ENCODE measurements at regions not wholly inside any gene's neighbourhood (a gene's known extent, or its start where the extent isn't known, plus 50 kb on each side); places are given as distances from the start of the nearest gene placed in this dataset.
"Not testable (repeated sequence)": the region's sequence is repeated elsewhere in the genome, so short reads cannot be mapped to it uniquely, and the experiment has no call there.

GRCh38 chr4:65265526-65265925 lies 404.8 kb downstream of the EPHA5 start:
- no peak for DNase-seq

GRCh38 chr4:65259296-65259695 lies 411.0 kb downstream of the EPHA5 start:
- no peak for DNase-seq

- no peak for DNase-seq
These were observed 419.4 kb downstream of the EPHA5 start for GRCh38 chr4:65250916-65251315.

- DNase-seq: no peak
These were observed 421.2 kb downstream of the EPHA5 start for GRCh38 chr4:65249111-65249510.

DNA sequence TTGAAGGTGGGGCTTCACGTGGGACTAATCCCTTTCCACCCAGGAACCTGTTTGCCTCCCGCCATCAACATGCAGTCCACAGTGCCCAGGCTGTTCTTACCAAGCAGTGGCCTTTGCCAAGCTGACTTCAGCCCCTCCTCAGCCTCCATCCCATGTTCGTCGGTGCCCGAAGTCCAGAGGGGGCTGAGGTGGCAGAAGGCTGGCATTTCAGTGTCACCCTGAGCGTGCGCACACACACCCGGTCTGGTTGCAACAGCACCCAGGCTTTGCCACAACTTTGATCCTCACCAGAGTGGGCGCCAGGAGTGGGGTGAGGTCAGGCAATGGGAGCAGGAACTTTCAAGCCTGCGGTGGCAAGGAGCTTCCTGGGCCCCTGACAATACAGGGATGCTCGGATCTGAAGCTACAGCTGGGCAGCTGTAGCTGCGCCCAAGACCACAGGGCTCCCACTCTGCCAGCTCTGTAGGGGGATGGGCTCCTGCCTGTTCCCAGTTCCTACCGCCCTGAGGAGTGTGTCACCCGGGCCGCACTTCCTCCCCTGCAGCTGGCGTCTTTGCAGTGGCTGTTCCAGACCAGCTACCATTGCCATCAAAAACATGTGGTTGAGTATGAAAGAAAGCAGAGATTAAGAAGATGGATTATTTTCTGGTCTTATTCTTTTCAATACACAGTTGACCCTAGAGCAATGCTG lies 428.0 kb downstream of the EPHA5 start:
- no peak for DNase-seq

DNA sequence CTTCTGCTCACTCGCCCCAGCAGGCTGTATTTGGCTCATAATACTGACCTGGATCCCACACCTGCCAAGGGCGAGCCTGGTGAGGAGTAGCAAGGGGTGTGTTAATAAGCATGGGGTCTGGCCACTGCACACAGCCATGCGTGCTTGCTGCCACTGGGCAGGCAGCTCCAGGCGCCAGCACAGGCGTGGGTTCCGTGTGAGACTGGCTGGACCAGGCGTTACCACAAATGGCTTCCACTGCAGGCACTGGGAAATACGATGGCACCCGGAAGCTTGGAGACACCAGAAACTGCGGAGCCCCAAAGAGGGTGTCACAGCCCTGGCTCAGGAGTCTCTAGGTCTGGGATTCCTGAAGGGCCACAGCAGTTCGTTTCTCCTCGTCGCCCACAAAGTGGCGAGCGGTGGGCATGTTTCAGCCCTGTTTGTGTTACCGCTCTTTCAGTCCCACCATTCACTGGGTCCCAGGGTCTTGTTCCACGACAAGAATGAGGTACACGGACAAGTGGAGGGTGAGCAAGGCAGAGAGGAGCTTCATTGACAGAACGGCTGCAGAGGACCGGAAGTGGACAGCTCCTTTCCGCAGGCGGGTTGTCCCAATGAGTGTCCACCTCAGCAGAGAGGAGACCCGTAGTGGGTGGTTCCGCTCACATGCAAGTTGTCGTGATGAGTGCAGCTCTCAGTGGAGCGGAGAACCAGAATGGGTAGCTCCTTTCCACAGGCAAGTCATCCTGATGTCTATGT lies 428.9 kb downstream of the EPHA5 start:
- DNase-seq: no peak

- DNase-seq: no peak
These were observed 436.2 kb downstream of the EPHA5 start for GRCh38 chr4:65234061-65234460.

DNA sequence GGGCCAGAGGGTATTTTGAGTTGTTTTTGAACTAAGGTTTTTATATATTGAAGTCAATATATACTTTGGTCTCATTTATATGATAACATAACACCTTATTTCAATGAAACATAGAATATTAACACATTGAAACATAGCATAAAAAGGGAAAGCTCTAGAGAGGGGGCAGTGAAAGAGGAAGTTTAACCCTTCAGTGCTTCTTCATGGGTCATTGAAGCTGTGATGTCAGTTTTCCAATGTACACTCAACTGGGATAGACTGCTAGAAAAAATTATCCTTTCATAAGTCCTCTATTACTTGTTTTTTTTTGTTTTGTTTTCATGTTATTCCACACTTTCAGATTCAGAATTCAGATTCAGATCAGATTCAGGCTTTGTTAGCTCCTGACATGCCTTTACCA lies 442.7 kb downstream of the EPHA5 start:
- no peak for DNase-seq

DNA sequence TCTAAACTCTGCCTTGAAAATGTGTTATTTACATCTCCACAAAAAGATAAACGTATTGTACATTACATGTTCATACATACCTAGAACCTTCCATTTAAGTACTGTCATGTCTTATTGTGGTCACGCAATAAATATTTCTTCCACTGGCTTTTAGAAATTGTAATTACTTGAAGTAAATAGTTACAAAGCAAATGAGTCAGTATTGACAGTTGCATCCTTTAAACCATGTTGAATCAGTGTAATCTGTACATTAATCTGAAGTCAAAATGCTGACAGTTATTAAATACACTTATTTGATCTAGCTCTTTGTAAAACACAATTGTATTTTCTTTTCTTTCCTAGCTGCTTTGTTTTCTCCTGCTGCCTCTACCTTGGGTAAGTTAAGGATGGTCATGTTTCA lies 446.7 kb downstream of the EPHA5 start:
- no peak for DNase-seq

GRCh38 chr4:65223074-65223473 lies 447.2 kb downstream of the EPHA5 start:
- not testable (repeated sequence) for DNase-seq

- no peak for DNase-seq
These were observed 453.1 kb downstream of the EPHA5 start for GRCh38 chr4:65217179-65217578.

DNA sequence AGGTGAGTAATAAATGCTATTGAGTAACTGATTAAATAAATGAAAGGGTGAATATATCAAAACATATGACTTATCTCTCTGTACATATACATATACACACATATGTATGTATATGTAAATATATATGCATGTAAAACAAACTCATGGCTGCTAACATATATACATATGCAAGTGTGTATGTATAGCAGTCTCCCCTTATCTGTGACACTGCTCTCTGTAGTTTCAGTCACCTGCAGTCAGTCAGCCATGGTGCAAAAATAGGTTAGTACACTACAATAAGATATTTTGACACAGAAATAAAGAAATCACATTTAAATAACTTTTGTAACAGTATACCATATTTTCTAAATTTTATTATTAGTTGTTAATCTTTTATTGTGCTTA lies 467.4 kb downstream of the EPHA5 start:
- no peak for DNase-seq

DNA sequence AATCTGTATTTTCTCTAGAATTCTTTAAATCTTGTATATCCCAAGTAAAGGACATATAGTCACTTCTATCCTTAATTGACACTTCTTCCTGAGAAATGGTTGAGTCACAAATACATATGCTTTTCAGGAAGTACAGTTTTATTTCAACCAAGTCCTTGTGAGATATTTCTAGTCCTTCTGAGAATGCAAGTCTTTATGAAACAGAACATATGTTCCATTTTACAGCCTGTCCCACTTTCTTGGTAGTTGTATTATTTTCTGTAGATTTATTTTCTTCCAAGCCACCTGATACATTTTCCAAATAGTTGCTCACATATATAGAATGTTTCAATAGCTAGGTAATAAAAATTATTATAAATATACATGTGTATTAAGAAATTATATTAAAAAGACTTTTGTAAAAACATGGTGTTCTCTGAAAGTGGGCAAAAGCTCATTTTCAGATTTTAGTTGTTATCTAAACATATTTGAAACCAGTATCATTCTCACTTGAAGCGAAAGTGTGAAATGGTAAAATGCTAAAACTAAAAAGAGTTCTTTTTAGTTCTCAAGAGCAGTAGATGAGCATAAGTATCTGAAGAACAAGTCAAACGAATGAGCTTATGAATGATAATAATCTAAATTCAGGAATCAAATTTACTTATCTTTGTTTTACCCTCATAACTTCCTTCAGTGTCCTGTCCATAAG lies 468.0 kb downstream of the EPHA5 start:
- peak in 1 of 2 donors; percentile 1 for DNase-seq

- DNase-seq: no peak
These were observed 474.6 kb downstream of the EPHA5 start for GRCh38 chr4:65195666-65196065.

- no peak for DNase-seq
These were observed 475.3 kb downstream of the EPHA5 start for GRCh38 chr4:65195002-65195401.

GRCh38 chr4:65193985-65194384 lies 476.3 kb downstream of the EPHA5 start:
- DNase-seq: no peak

DNA sequence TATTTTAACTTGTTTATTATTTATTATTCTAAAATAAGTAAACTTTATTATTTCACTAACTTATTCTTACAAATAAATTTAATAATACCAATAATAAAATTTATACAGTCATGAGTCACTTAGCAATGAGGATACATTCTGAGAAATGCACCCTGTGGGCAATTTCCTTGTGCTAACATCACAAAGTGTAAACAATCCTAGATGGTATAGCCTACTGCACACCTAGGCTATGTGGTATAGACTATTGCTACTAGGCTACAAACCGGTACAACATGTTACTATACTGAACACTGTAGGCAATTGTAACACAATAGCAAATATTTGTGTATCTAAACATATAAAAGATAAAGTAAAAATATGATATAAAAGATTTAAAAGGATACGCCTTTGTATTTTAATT lies 479.5 kb downstream of the EPHA5 start:
- DNase-seq: no peak

DNA sequence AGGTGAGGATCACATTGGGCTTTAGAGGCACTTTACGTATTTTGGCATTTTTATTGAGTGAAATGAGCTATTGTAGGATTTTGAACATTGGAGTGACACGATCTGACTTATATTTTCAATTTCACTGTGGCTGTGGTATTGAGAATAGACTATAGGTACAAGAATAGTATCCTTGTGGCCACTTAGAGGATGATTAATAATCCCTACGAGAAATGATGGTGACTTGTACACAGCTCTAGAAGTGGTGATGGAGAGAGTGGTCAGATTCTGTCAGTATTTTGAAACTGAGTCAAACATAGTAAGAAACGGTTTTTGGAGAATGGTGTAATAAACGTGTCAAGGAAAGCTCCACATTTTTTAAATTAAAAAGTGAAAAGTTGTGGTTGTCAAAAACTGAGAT lies 494.7 kb downstream of the EPHA5 start:
- DNase-seq: no peak

GRCh38 chr4:65170768-65171514 lies 499.3 kb downstream of the EPHA5 start:
- no peak for DNase-seq

- no peak for DNase-seq
These were observed 502.6 kb downstream of the EPHA5 start for GRCh38 chr4:65167719-65168118.

DNA sequence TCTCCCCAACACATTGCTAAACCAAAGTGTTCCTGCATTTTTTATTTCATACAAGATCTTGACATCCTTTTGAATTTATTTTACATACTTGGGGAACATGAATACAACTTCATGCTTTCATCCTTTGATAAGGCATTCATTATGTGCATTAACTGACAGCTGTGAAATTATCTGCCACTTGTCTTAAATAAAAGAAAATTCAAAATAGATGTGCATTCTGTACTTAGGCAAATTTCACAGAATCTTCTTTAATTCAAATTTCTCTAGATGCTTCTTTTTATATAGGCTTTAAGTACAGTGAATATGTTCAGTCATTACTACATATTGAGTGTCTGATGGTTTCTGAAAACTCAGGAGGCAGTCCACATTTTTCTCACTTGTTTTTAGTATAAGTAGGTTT lies 518.1 kb downstream of the EPHA5 start:
- DNase-seq: no peak

DNA sequence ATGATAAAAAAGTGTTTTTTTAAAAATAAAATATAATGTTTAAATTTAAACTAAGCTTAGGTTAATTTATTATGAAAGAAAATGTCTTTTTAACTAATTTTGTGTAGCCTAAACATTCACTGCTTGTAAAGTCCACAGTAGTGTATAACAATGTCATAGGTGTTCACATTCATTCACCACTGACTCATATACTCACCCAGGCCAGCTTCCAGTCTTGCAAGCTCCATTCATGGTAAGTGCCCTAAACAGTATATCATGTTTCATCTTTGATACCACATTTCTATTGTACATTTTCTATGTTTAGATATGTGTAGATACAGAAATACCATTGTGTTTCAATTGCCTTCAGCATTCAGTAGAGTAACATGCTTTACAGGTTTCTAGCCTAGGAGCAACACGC lies 530.3 kb downstream of the EPHA5 start:
- DNase-seq: no peak

DNA sequence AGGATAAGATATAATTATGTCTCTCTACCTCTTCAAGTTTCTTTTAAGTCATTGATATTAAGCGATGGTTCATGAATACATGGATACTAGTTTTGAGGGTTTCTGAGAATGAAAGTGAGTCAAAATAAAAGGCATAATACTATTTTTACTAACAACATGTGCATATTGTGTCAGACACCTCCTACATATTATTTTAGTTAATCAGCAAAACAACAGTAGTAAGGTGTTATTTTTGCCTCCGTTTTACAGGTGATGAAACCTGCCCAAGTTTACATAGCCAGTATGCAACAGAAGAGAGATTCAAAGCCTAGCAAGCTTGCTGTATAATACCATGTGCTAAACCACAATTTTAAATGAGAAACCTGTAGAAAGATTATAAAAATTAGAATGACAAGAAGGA lies 544.1 kb downstream of the EPHA5 start:
- no peak for DNase-seq
